ENCODE measurements at regions not wholly inside any gene's neighbourhood (a gene's known extent, or its start where the extent isn't known, plus 50 kb on each side); places are given as distances from the start of the nearest gene placed in this dataset.
"Not testable (repeated sequence)": the region's sequence is repeated elsewhere in the genome, so short reads cannot be mapped to it uniquely, and the experiment has no call there.

DNA sequence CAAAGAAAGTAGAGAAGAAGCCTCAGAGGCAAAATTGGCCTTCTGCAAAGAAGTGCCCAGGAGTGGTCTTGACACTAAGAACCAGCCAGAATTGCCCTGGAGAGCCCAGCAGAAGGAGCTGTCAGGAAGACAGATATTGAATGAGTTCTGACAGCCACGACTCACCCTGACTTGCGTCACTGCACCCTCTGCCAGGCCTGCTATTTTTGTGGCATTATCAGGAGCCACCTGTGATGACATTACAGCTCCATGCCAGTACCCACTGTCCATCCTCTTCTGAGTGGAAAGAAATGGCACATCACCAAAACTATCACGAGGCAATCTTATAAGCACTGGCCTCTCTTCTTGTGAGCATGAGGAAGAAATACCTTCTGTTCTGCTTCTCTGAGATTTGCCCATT is 67.7 kb downstream of the SMIM20 start:
- DNase-seq (ENCODE audit: low read depth in 3 of 3, low spot score in 1 of 3) = no peak

DNA sequence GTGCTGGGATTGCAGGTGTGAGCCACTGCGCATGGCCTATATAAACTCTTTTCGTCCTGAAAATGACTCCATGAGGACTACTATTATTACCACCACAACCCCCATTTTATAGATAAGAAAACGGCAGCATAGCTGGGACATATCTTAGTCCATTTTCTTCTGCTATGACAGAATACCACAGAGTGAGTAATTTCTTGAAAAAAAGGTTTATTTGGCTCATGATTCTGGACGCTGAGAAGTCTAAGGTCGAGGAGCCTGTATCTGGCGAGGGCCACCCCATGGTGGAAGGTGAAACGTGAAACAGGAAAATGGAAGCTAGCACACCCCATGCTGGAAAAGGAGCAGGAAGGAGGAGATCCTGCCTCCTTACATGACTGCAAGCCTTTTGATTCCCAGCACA is 68.9 kb downstream of the SMIM20 start:
- DNase-seq (ENCODE audit: low read depth in 3 of 3, low spot score in 1 of 3) = no peak

DNA sequence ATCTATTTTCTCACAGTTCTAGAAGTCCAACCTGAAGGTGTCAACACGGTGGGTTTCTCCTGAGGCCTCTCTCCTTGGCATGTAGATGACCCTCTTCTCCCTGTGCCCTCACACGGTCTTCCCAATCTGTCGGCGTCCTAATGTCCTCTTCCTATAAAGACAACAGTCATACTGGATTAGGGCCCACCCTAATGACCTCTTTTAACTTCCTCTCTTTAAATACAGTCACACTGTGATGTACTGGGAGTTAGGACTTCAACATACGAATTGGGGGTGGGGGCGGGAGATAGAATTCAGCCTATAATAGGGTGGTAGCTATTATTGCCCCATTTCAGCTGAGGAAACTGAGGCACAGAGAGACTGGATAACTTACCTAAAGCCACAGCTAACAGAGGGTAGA is 70.2 kb downstream of the SMIM20 start:
- no peak for DNase-seq (ENCODE audit: low read depth in 3 of 3, low spot score in 1 of 3)

DNA sequence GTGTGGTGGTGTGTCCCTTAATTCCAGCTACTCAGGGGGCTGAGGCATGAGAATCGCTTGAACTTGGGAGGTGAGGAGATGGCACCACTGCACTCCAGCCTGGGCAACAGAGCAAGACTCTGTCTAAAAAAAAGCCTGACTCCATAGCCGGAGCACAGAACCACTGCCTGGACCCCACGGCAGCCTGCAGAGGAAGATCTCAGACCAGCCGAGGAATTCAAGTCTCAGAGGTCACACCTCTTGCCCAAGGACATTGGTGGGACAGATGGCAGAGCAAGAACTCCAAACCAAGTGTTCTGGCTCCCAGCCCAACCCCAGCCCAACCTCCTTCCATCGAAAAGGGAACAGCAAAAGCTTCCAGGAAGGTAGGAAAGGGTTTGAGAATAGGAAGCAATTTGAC is 70.8 kb downstream of the SMIM20 start:
- no peak for DNase-seq (ENCODE audit: low read depth in 3 of 3, low spot score in 1 of 3)

DNA sequence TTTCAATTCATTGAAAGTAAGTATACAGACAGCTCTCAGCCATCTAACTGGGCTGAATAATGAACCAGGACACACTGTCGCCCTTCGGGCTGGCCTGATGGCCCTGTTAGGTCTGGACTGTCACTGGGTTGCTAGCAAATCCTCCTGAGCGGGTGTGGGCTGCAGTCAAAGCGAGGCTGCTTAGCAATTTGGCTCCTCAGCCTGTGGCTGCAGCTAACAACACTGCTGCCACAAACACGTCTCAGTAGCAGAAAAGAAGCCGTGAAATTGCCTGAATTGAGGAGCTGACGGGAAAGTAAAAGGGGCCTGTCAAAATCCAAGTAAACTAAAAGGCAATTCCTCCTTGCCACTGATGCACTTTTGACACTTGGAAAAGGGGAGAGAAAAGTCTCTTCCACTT is 72.8 kb downstream of the SMIM20 start:
- DNase-seq (ENCODE audit: low read depth in 3 of 3, low spot score in 1 of 3) = no peak

DNA sequence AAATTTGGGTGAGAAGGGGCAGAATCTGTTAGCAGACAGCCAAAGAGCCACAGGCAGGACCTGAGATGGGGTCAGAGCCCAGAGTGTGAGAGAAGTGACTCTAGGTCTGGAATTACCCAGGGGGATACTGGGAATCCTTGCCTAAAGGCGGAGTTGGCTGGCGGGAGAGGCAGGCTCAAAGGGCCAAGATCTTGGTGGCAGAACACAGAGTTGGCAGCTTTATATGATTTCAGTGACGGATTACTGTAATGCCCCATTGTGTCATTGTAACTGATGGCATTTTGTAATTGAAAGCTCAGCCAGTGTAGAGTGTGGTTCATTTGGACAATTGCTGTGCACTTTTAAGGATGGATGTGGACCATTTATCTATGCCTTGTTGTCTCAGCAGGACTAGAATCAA is 77.3 kb downstream of the SMIM20 start:
- DNase-seq (ENCODE audit: low read depth in 3 of 3, low spot score in 1 of 3) = no peak

DNA sequence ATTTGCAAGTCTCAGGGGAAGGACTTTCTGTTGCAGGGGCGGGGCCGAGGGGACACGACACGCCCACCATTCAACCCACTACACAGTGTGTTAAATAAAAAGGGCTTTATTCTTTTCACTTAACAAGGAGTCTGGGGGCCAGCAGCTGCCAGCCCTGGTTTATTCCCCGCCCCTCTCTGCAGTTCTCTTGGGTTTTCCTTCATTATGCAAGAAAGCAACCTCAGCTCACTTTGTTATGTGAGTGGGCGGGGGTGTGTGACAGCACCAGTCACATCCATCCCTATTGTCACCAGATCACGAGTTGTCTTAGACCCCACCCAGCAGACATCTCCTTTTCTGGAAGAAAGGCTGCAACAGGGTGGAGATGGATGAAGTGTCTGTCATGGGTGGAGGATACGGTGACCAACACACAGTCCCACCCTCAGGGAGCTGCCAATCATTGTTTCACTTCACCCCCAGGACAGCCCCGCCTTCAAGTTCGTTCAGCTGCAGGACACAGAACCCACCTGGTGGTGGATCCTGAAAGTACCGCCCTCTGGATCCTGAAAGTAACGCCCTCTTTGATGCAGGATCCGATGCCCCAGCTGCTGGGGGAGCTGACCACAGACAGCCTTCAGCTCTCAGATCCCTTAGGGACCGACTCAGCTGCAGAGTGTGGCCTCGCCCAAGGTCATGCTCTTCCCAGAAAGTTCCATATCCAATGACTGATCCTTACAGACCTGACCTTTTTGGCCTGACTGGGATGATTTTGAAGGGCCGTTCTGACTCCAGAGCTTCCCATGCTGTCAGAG is 79.6 kb downstream of the SMIM20 start:
- DNase-seq (ENCODE audit: low read depth in 3 of 3, low spot score in 1 of 3) = no peak

DNA sequence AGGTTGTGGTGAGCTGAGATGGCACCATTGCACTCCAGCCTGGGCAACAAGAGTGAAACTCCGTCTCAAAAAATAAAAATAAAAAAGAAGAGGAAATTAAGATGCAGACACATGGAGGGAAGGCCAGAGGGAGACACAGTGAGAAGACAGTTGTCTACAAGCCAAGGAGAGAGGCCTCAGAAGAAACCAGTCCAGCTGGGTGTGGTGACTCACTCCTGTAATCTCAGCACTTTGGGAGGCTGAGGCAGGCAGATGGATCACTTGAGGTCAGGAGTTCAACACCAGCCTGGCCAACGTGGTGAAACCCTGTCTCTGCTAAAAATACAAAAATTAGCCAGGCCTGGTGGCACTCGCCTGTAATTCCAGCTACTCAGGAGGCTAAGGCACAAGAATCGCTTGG is 80.6 kb downstream of the SMIM20 start:
- not testable (repeated sequence) for DNase-seq (ENCODE audit: low read depth in 3 of 3, low spot score in 1 of 3)

DNA sequence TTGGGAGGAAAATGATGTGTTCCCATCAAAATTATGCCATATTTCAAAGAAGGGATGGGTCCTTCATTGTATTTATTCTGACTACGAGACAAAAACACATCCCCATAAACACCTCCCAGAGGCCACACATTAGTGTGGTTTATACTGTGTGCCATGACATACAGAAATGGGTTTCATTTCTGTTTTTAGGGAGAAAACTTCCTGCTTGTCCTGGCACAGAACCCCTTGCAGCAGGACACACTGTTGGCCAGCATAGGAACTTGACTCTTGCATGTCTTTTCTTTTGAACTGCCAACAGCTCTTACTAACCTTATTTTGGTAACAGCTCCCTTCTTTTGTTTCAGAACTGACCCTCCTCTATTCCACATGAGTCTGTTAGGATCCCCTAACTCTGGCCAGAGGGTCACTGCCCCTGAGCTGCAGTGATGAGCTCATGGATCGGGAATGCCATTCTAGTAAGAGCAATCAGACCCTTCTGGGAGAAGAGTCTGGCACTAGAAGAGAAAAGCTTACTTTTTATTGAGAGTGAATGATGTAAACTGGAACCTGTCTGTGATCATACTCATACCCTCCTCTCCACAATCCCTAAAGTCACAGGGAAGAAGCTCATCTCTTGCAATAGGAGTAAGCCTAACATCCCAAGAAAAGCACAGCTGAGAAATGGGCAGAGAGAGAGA is 86.4 kb downstream of the SMIM20 start:
- DNase-seq (ENCODE audit: low read depth in 3 of 3, low spot score in 1 of 3) = no peak

DNA sequence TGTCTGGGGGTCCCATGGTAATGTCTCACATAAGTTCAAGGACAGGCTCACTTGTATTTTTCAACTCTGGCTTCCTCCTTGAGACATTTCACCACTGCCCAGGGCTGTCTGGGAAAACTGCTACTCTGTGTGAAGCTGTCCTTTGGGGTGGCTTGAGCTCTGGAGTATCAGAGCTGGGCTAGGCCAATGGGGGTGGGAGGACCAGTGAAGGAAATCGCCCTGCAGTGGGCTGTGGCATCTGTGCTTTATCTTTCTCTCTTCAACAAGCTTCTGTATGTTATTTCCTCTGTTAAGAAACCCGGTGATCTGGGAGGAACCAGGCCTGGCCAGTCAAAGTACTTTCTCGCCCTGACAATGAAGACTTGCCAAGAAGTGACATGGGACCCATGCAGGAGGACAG is 87.4 kb downstream of the SMIM20 start:
- no peak for DNase-seq (ENCODE audit: low read depth in 3 of 3, low spot score in 1 of 3)

DNA sequence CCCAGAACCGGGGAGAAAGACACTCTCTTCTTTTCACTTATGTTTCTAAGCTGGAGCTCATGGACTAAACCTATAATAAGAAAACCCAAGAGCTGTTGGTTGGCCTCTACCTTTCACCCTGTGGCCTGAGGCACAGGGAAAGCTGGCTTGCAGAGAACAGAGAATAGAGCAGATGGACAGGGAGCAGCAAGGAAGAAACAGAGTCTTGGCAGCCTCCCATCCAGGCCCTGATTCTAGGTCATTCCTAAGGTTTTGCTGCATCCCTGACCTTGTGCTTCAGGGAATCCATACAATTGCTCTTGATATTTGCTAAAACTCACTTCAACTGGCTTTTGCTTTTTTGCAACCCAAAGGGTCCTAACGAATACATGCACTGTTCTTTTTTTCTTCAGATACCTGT is 87.8 kb downstream of the SMIM20 start:
- no peak for DNase-seq (ENCODE audit: low read depth in 3 of 3, low spot score in 1 of 3)

DNA sequence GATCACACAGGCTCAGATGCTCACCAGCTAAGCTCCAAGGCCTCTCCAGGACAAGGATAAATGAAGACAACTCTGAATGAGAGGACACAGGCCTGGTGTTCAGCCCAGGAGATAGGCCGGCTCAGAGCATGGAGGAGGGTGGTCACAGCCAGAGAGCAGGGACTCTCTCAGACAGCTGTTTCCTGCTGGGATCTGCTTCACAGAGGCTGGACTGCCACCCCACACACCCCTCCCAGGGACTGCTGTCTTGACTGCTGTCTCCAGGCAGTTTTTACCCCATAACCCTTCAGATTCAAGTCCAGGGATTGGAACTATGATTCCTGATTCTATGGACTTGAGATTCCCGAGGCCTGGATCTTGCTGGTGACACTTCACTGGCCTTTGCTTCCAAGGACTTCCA is 89.0 kb downstream of the SMIM20 start:
- no peak for DNase-seq (ENCODE audit: low read depth in 3 of 3, low spot score in 1 of 3)

DNA sequence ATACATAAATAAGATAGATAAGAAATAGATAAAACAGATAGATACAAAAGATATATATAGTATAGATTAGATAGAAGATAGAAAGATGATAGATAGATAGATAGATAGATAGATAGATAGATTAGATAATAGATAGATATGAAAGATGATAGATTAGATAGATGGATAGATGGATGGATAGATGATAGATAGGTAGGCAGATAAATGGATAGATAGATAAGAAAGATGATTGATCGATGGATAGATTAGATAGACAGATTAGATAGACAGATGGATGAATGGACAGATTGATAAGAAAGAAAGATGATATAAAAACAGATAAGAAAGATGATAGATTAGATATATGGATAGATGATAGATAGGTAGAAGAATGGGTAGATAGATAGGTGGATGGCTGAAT is 90.3 kb downstream of the SMIM20 start:
- no peak for DNase-seq (ENCODE audit: low read depth in 3 of 3, low spot score in 1 of 3)

DNA sequence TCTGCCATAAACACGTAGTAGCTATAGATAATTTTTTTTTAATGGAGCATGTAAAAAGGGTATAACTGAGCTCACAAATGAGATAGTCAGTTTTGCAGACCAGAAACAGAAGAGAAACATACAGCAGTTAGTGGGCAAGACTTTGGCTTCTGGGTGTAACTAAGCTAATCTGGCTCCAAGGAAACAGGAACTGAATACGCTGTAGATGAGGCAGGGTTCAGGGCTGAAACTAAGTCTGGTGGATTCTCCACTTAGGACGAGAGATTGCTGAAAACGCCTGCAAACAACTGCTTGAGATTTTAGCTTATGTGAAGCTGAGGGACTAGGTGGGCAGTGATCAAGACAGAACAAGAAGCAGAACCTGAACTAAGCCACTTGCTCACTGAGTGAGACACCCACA is 91.7 kb downstream of the SMIM20 start:
- DNase-seq (ENCODE audit: low read depth in 3 of 3, low spot score in 1 of 3) = no peak

DNA sequence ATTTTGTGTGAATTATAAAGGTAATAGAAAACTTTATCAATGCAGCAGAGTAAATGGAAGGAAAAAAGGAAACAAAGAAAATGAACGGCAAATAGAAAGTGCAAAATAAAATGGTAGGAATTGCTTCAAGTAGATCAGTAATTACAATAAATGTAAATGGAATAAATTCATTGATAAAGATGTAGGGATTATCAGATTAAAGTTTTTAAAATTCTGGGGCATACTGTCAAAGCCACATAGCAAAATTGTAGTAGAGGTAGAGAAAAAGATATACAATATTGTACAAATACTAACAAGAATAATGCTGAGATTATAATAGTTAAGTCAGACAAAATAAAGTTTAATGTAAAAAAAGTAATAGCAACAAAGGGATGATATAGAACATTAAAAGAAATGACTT is 94.7 kb downstream of the SMIM20 start:
- no peak for DNase-seq (ENCODE audit: low read depth in 3 of 3, low spot score in 1 of 3)

DNA sequence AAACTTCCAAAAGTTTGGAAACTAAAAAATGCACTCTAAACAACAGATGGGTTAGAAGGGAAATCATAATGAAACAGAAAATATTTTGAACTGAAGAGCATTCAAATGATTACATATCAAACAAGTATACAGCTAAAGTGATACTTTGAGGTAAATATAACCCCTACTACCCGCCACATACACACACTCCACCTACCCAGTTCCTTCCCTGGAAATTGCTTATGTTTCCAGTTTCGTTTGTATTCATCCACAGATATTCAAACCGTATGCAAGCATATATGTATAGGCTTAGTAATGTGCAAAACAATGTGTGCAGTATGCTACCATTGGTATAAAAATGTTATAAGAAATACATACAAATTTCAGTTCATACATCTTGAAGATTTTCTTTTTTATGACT is 95.5 kb downstream of the SMIM20 start:
- no peak for DNase-seq (ENCODE audit: low read depth in 3 of 3, low spot score in 1 of 3)

DNA sequence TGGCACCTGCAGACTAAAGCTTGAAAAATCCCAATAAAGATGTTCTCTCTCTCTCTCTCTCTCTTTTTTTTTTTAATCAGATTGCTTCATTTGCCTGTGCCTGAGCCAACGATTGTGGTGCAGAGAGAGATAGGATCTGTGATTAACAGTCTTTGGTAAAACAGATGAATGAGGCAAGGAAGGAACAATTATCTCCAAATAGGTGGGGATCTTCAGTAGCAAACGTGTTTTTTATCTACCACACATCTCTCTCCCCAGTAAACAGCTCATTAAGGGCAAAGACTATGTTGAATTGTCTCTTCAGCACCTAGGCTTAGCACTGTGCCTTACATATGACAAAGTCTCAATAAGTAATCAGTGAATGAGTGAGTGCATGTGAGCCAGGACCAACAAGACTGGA is 96.3 kb downstream of the SMIM20 start:
- DNase-seq (ENCODE audit: low read depth in 3 of 3, low spot score in 1 of 3) = no peak

DNA sequence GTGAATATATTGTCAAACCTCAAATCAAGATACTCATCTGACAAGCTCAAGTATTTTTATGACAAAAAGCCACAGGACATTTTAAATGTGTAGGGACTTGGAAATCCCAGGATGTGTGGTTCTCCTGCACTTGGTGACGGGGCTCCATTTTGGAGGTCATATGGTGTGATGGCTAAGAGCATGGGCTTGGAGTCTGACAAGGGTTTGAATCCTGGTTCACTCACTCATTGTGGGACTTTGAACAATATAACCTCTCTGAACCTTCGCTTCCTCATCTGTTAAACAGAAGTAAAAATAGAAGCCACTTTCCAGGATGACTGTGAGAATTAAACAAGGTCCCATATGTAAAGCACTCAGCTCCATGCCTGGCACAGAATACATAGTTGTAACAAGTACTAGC is 99.6 kb downstream of the SMIM20 start:
- no peak for DNase-seq (ENCODE audit: low read depth in 3 of 3, low spot score in 1 of 3)

DNA sequence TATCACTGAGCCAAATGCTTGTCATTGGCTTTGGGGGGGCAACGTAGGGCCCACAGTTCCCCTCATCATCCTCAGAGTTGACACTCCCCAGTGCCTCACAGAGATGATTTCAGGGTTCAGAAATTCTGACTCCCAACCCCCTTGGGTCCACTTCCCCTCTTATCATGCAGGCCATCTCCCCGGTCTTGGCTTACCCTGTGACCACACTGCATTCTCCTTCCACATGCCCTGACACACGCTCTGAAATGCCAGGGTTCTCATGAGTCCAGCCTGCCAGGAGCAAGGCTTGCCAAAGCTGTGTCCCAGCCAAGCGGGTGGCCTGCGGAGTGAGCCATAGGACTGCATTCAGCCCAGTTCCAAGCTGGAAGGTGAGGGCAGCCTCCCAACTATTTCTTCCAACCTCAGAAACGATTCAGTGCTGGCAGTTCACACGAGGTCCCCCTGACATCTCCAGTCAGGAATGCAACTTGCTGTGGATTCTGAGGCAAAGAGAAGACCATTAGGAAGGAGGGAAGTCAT is 101.2 kb downstream of the SMIM20 start:
- DNase-seq (ENCODE audit: low read depth in 3 of 3, low spot score in 1 of 3) = no peak

DNA sequence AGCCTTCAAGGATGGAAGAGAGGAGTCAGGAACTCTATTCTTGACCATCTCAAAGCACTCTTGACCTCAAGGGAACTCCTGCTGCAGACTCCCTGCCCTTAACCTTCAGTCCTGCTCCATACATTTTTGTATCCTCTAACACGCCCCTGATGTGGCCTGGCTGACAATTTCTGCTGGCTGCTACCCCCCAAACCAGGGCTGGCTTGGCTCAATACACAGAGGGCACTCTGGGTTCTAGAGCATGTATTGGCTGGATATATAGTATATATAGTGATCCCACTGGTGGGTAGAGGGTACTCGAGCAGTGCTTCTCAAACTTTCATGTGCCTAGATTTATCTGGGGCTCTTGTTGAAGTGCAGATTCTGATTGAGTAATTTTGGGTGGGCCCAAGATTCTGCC is 101.9 kb downstream of the SMIM20 start:
- no peak for DNase-seq (ENCODE audit: low read depth in 3 of 3, low spot score in 1 of 3)

DNA sequence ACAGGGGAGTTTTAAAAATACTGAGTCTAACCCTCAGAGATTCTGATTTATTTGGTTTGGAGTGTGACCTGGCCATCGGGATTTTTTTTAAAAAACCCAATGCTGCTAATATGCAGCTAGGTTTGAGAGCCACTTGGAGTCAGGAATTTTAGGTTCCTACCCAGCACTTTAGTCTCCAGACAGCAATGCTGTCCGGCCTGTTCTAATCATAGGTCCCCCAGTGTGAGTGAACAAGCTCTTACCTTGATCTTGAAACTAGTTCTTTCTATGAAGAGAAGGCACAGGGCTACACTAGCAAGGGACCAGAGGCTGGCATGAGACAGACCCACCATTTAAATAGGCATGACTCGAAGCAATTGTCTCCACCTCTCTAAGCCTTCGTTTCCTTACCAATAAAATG is 103.5 kb downstream of the SMIM20 start:
- DNase-seq (ENCODE audit: low read depth in 3 of 3, low spot score in 1 of 3) = no peak

DNA sequence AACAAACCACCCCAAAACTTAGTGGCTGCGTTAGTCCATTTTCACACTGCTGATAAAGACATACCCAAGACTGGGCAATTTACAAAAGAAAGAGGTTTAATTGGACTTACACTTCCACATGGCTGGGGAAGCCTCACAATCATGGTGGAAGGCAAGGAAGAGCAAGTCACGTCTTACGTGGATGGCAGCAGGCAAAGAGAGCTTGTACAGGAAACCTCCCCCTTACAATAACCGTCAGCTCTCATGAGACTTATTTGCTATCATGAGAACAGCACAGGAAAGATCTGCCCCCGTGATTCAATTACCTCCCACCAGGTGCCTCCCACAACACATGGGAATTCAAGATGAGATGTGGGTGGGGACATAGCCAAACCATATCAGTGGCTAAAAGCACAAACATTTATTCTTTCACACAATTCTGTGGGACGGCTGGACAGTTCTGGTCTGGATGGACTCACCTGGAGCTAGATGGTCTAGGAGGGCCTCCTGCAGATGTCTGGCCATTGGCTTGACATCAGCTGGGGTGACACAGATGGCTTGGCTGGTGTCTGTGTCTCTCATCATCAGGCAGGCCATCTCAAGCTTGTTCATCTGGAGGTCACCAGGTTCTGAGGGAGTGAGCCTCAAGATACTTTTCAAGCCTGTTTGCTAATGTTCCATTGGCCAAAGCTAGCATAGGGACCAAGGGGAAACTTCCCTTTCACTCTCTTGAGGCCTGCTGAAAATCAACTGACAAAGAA is 104.1 kb downstream of the SMIM20 start:
- not testable (repeated sequence) for DNase-seq (ENCODE audit: low read depth in 3 of 3, low spot score in 1 of 3)
